Osteoblast (primary cell): ENCODE measurements at regions not wholly inside any gene's neighbourhood (a gene's known extent, or its start where the extent isn't known, plus 50 kb on each side); places are given as distances from the start of the nearest gene placed in this dataset.

Experiments
- DNase-seq: peaks from one replicate; pipeline ENCODE4 v3.0.0; 2011; ENCODE audit warnings: low spot score, mixed read lengths; ENCODE audit not compliant: insufficient read length; ENCODE audit errors: missing footprints
- H2AFZ ChIP-seq: 2 replicates; pipeline ENCODE4 v1.6.0; 2011; ENCODE audit warnings: mild to moderate bottlenecking, low read length
- H3K27ac ChIP-seq: 2 replicates; pipeline ENCODE4 v1.5.1; 2011; ENCODE audit warnings: mild to moderate bottlenecking, low read depth, low read length, moderate library complexity
- H3K27me3 ChIP-seq: 2 replicates; pipeline ENCODE4 v1.6.0; 2012; ENCODE audit warnings: mild to moderate bottlenecking, control low read depth, inconsistent platforms, low read length, moderate library complexity; ENCODE audit not compliant: insufficient read depth
- H3K36me3 ChIP-seq: 2 replicates; pipeline ENCODE4 v1.5.1; 2011; ENCODE audit warnings: mild to moderate bottlenecking, low read length, control low read depth, moderate library complexity; ENCODE audit not compliant: insufficient read depth
- H3K4me1 ChIP-seq: 2 replicates; pipeline ENCODE4 v1.5.1; 2011; ENCODE audit warnings: mild to moderate bottlenecking, low read length, control low read depth, moderate library complexity; ENCODE audit not compliant: insufficient read depth
- H3K4me2 ChIP-seq: 2 replicates; pipeline ENCODE4 v1.6.0; 2011; ENCODE audit warnings: mild to moderate bottlenecking, low read length; ENCODE audit not compliant: insufficient read depth
- H3K4me3 ChIP-seq: fragments of 200-600 bp; sonication (generic); 3 replicates; pipeline ENCODE4 v1.5.1; 2012; ENCODE audit warnings: mild to moderate bottlenecking, low read length, inconsistent platforms; ENCODE audit not compliant: insufficient read depth
- H3K79me2 ChIP-seq: 2 replicates; pipeline ENCODE4 v1.6.0; 2012; ENCODE audit warnings: mild to moderate bottlenecking, low read length, control low read depth, inconsistent platforms; ENCODE audit not compliant: insufficient read depth
- H3K9me3 ChIP-seq: 2 replicates; pipeline ENCODE4 v1.5.1; 2011; ENCODE audit warnings: low read depth, low read length, control low read depth
- H4K20me1 ChIP-seq: 2 replicates; pipeline ENCODE4 v1.6.0; 2012; ENCODE audit warnings: mild to moderate bottlenecking, low read length, control low read depth; ENCODE audit not compliant: insufficient read depth
- TF ChIP-seq, protein P1 (sequence below): IDR thresholded peaks from 2 replicates; pipeline ENCODE4 v1.5.1; 2011; ENCODE audit warnings: mild to moderate bottlenecking, low read depth, low read length, moderate library complexity; ENCODE audit errors: extremely low read depth

DNA sequence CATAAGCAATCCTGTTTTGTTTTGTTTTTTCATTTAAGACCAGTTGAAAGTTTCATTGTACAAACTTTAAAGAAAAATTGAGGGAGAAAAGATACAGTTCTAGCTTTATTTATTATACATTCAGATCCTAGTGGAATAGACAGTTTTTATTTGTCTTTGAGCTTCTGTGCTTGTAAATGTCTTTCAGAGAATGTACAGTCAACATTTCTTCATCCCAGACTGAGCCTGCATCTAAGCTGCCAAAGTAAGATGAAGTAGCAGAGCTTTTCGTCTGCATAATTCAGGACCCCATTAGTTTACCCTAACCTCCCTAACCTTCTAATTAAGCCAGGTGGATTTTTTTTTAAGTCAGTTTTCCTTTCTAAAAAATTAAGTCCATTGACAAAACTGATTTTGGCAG, 516.7 kb upstream of the HTR2A start:
- DNase-seq, result no peak
- no peak overlapping the region for H2AFZ ChIP-seq
- H3K4me1 ChIP-seq, result no peaks in the 10 kb centered on the region
- H3K27me3 ChIP-seq, result no peaks in the 10 kb centered on the region
- no peaks in the 10 kb centered on the region for H3K79me2 ChIP-seq
- H4K20me1 ChIP-seq, result no peaks in the 10 kb centered on the region
- H3K4me2 ChIP-seq, result no peak overlapping the region
- no peaks in the 10 kb centered on the region for H3K9me3 ChIP-seq
- TF ChIP-seq, protein P1, sequence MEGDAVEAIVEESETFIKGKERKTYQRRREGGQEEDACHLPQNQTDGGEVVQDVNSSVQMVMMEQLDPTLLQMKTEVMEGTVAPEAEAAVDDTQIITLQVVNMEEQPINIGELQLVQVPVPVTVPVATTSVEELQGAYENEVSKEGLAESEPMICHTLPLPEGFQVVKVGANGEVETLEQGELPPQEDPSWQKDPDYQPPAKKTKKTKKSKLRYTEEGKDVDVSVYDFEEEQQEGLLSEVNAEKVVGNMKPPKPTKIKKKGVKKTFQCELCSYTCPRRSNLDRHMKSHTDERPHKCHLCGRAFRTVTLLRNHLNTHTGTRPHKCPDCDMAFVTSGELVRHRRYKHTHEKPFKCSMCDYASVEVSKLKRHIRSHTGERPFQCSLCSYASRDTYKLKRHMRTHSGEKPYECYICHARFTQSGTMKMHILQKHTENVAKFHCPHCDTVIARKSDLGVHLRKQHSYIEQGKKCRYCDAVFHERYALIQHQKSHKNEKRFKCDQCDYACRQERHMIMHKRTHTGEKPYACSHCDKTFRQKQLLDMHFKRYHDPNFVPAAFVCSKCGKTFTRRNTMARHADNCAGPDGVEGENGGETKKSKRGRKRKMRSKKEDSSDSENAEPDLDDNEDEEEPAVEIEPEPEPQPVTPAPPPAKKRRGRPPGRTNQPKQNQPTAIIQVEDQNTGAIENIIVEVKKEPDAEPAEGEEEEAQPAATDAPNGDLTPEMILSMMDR, result no peak
- H3K36me3 ChIP-seq, result no peaks in the 10 kb centered on the region
- no peak overlapping the region for H3K4me3 ChIP-seq
- H3K27ac ChIP-seq, result no peak overlapping the region

DNA sequence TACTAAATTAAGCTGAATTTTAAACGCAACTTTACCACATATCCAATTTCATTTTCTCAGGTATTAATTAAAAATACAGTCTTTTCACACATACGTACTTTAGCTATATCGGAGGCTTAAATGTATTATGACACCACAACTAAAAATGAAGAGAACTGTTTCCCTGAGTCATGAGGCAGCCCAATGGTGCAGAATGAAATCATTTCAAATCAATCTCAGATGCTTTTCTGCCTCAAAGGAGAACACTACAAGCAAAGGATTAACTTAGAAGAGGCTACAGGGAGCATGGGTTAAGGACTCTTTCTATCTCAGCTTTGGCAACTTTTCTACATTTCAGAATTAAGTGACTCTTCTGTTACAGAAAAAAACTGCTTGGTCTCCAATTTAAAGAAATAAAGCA, 516.3 kb upstream of the HTR2A start:
- Histone ChIP-seq H3K4me1 (no peaks in the 10 kb centered on the region), H3K36me3 (no peaks in the 10 kb centered on the region), H3K9me3 (no peaks in the 10 kb centered on the region), H3K4me3 (no peak overlapping the region), H3K27ac (no peak overlapping the region), H3K4me2 (no peak overlapping the region), H2AFZ (no peak overlapping the region), H3K79me2 (no peaks in the 10 kb centered on the region), H4K20me1 (no peaks in the 10 kb centered on the region), H3K27me3 (no peaks in the 10 kb centered on the region)
- TF ChIP-seq, protein P1, result no peak
- DNase-seq, result no peak

DNA sequence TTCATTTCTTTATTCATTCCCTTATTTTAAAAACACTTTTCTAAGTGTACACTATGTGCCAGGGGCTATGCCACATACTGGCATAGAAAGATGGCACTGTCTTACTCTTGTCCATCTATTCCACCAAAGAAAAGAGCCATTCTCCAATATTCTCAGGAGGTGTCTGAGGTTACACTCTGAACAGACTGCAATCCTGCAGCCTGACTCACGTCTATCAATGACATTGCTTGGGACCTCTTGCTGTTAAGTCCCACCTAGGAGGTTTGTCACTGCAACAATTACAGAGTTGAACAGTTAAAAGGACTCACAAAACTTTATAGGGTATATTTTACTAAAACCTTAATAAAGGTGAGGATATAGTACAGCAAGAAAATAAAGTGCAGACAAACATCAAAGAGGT, 512.9 kb upstream of the HTR2A start:
- Histone ChIP-seq H3K4me3 (no peak overlapping the region), H3K4me1 (no peaks in the 10 kb centered on the region), H3K4me2 (no peak overlapping the region), H3K79me2 (no peaks in the 10 kb centered on the region), H2AFZ (no peak overlapping the region), H3K27ac (no peak overlapping the region), H4K20me1 (no peaks in the 10 kb centered on the region), H3K36me3 (no peaks in the 10 kb centered on the region), H3K9me3 (no peaks in the 10 kb centered on the region), H3K27me3 (no peaks in the 10 kb centered on the region)
- DNase-seq, result no peak
- TF ChIP-seq, protein P1, result no peak

DNA sequence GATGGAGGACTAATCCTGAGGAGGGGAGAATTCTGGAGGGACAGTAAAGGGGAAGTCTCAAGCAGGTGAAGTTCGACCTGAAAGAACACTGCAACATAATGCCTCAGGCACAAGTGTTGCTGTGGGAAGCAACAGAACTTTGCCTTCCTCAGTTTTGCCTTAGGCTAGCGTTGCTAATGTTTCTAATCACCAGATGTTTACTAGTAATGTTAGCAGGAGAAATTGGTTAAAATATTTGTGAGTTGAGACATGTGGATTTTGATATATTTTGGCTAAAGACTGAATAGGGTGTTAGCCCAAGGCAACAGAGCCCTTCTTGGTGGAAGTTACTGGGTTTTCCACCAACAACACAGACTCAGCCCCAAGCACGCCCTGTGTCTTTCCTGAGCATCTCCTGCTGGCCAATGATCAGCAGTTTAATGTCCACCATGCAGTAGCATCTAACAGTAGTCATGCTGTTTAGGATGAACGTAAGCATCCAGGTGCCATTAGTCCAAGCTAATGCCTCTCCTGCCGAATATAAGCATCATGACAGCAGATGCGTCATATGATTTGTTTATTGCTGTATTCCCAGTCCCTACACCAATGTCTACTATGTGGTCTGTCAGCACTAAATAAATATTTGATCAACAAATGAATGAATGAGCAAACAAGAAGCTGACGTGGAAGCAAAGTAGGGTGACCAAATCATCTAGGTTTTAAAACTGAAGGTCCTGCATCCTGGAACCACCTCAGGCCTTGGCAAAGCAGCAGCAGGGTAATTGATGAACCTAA, 511.9 kb upstream of the HTR2A start:
- H2AFZ ChIP-seq, result no peak overlapping the region
- no peaks in the 10 kb centered on the region for H3K9me3 ChIP-seq
- no peak overlapping the region for H3K4me2 ChIP-seq
- H3K4me1 ChIP-seq, result no peaks in the 10 kb centered on the region
- DNase-seq, result no peak
- H3K4me3 ChIP-seq, result no peak overlapping the region
- no peaks in the 10 kb centered on the region for H3K27me3 ChIP-seq
- TF ChIP-seq, protein P1, result no peak
- H4K20me1 ChIP-seq, result no peaks in the 10 kb centered on the region
- no peaks in the 10 kb centered on the region for H3K36me3 ChIP-seq
- no peaks in the 10 kb centered on the region for H3K79me2 ChIP-seq
- H3K27ac ChIP-seq, result no peak overlapping the region
